T follicular helper cell (primary cell): ENCODE measurements at regions not wholly inside any gene's neighbourhood (a gene's known extent, or its start where the extent isn't known, plus 50 kb on each side); places are given as distances from the start of the nearest gene placed in this dataset.

Experiments
- DNase-seq: peaks from one replicate; pipeline ENCODE4 v3.0.0-alpha.2; 2020; ENCODE audit warnings: low read depth

- no peak for DNase-seq
Measured at GRCh38 chr3:157807280-157807679, 298.9 kb downstream of the SHOX2 start.

GRCh38 chr3:157805538-157805937, 300.7 kb downstream of the SHOX2 start:
- no peak for DNase-seq

GRCh38 chr3:157794771-157795170, 291.6 kb upstream of the VEPH1 start:
- DNase-seq, result no peak

GRCh38 chr3:157793745-157794144, 290.5 kb upstream of the VEPH1 start:
- DNase-seq, result no peak

GRCh38 chr3:157789162-157789561, 285.9 kb upstream of the VEPH1 start:
- DNase-seq, result no peak

GRCh38 chr3:157786618-157787017, 283.4 kb upstream of the VEPH1 start:
- no peak for DNase-seq

- DNase-seq, result no peak
Measured at GRCh38 chr3:157786211-157786610, 283.0 kb upstream of the VEPH1 start.

- DNase-seq, result no peak
Measured at GRCh38 chr3:157785102-157785826, 282.0 kb upstream of the VEPH1 start.

GRCh38 chr3:157782236-157782635, 279.0 kb upstream of the VEPH1 start:
- no peak for DNase-seq

GRCh38 chr3:157776861-157777260, 273.6 kb upstream of the VEPH1 start:
- no peak for DNase-seq

- no peak for DNase-seq
Measured at GRCh38 chr3:157775446-157775845, 272.2 kb upstream of the VEPH1 start.

- no peak for DNase-seq
Measured at GRCh38 chr3:157769378-157769777, 266.2 kb upstream of the VEPH1 start.

GRCh38 chr3:157767607-157768006, 264.4 kb upstream of the VEPH1 start:
- DNase-seq, result no peak

GRCh38 chr3:157763644-157764043, 260.4 kb upstream of the VEPH1 start:
- DNase-seq, result no peak

GRCh38 chr3:157759311-157759710, 256.1 kb upstream of the VEPH1 start:
- DNase-seq, result no peak

GRCh38 chr3:157755233-157755632, 252.0 kb upstream of the VEPH1 start:
- DNase-seq, result no peak

GRCh38 chr3:157754451-157754850, 251.2 kb upstream of the VEPH1 start:
- DNase-seq, result no peak

- DNase-seq, result no peak
Measured at GRCh38 chr3:157753787-157754136, 250.5 kb upstream of the VEPH1 start.

- no peak for DNase-seq
Measured at GRCh38 chr3:157752956-157753786, 250.0 kb upstream of the VEPH1 start.

GRCh38 chr3:157752554-157752953, 249.3 kb upstream of the VEPH1 start:
- DNase-seq, result no peak

GRCh38 chr3:157751386-157751785, 248.2 kb upstream of the VEPH1 start:
- no peak for DNase-seq

GRCh38 chr3:157746391-157746790, 243.2 kb upstream of the VEPH1 start:
- DNase-seq, result no peak

GRCh38 chr3:157741607-157742006, 238.4 kb upstream of the VEPH1 start:
- DNase-seq, result no peak

GRCh38 chr3:157738441-157738840, 235.2 kb upstream of the VEPH1 start:
- no peak for DNase-seq
